CD4-positive, alpha-beta T cell (primary cell): ENCODE measurements at regions not wholly inside any gene's neighbourhood (a gene's known extent, or its start where the extent isn't known, plus 50 kb on each side); places are given as distances from the start of the nearest gene placed in this dataset.

Experiments
- ATAC-seq: fragments of 200-7000 bp; cut with Tn5 transposase; one replicate; pipeline ENCODE4 v1.10.0; 2022; ENCODE audit warnings: mild to moderate bottlenecking; ENCODE audit not compliant: poor library complexity
- CTCF ChIA-PET: fragments of 350-600 bp; sonication (Branson Sonifier 250); formaldehyde crosslinking; loops from one replicate; lab custom pipeline; 2021; ENCODE audit warnings: antibody characterized with exemption, inconsistent platforms; lab: Charles Lee
- POLR2A ChIA-PET: fragments of 350-600 bp; sonication (Branson Sonifier 250); formaldehyde crosslinking; loops from one replicate; lab custom pipeline; 2021; ENCODE audit warnings: antibody characterized with exemption, inconsistent platforms; lab: Charles Lee
- DNase-seq, 14 experiments: peaks; one replicate each; pipeline ENCODE4 v3.0.0-alpha.2; 2013 to 2020; ENCODE audit warnings: mixed read lengths in 2 of 14
- H3K27ac ChIP-seq, 2 donors: one replicate each; pipeline versions ENCODE4 v1.5.1 to v1.7.0; 2013; ENCODE audit warnings: low read length in 2 of 2, low read depth in 1 of 2, mild to moderate bottlenecking in 1 of 2
- H3K27me3 ChIP-seq, 2 experiments: 1 replicate in 1 of 2; 2 replicates in 1 of 2; pipeline versions ENCODE4 v1.6.1 to v1.7.0; 2013; ENCODE audit warnings: low read length in 2 of 2, control low read depth in 1 of 2, mild to moderate bottlenecking in 1 of 2, moderate library complexity in 1 of 2; ENCODE audit not compliant: insufficient read depth in 2 of 2, control insufficient read depth in 1 of 2
- H3K36me3 ChIP-seq: one replicate; pipeline ENCODE4 v1.6.1; 2013; ENCODE audit warnings: low read length, control low read depth; ENCODE audit not compliant: insufficient read depth
- H3K4me1 ChIP-seq: one replicate; pipeline ENCODE4 v1.6.1; 2013; ENCODE audit warnings: low read length, control low read depth; ENCODE audit not compliant: insufficient read depth
- H3K4me3 ChIP-seq: one replicate; pipeline ENCODE4 v1.5.1; 2013; ENCODE audit warnings: mild to moderate bottlenecking, low read length, moderate library complexity
- H3K9me3 ChIP-seq, 2 experiments: 1 replicate in 1 of 2; 2 replicates in 1 of 2; pipeline versions ENCODE4 v1.6.1 to v1.7.0; 2013; ENCODE audit warnings: low read length in 2 of 2, mild to moderate bottlenecking in 2 of 2, control low read depth in 1 of 2, moderate library complexity in 1 of 2; ENCODE audit not compliant: control insufficient read depth in 1 of 2, insufficient read depth in 1 of 2
- H3K27ac Mint-ChIP-seq: one replicate; pipeline ENCODE4 v1.8.0; 2020; ENCODE audit warnings: mixed read lengths
- H3K27me3 Mint-ChIP-seq: one replicate; pipeline ENCODE4 v1.8.0; 2021; ENCODE audit warnings: mixed read lengths
- H3K36me3 Mint-ChIP-seq: one replicate; pipeline ENCODE4 v1.8.0; 2021; ENCODE audit warnings: low read depth, mixed read lengths
- H3K4me1 Mint-ChIP-seq: one replicate; pipeline ENCODE4 v1.8.0; 2021; ENCODE audit warnings: low read depth, mixed read lengths
- H3K4me3 Mint-ChIP-seq: one replicate; pipeline ENCODE4 v1.8.0; 2020; ENCODE audit warnings: mild to moderate bottlenecking, mixed read lengths
- H3K9me3 Mint-ChIP-seq: one replicate; pipeline ENCODE4 v1.8.0; 2020; ENCODE audit warnings: mixed read lengths
- CTCF ChIP-seq: fragments of 200-600 bp; IDR thresholded peaks from one replicate; pipeline ENCODE4 v1.8.0; 2022; ENCODE audit warnings: antibody characterized with exemption, mild to moderate bottlenecking
- intact Hi-C, 2 experiments: fragments of 100-400 bp; cut with DNase I in 1 of 2; cut with micrococcal nuclease in 1 of 2; formaldehyde crosslinking; loops; one replicate each; pipeline versions ENCODE4 v1.15.1 to v1.9.0; 2023 to 2025; cut with DNase I, micrococcal nuclease

GRCh38 chr6:113508249-113508648 is 348.9 kb upstream of the MARCKS start:
- Mint-ChIP-seq H3K27ac (no peak overlapping the region), H3K4me3 (no peak overlapping the region), H3K36me3 (no peaks in the 10 kb centered on the region), H3K4me1 (no peaks in the 10 kb centered on the region), H3K9me3 (no peaks in the 10 kb centered on the region), H3K27me3 (no peaks in the 10 kb centered on the region)
- Histone ChIP-seq H3K27me3 (no peaks in the 10 kb centered on the region), H3K36me3 (no peaks in the 10 kb centered on the region), H3K4me3 (no peak overlapping the region), H3K9me3 (no peaks in the 10 kb centered on the region), H3K27ac (no peak overlapping the region), H3K4me1 (no peaks in the 10 kb centered on the region)
- CTCF ChIA-PET, result no interaction called here
- ATAC-seq, result no peak
- intact Hi-C loops, result no loop called here
- DNase-seq, result no peak
- no peak for TF ChIP-seq CTCF
- POLR2A ChIA-PET, result no interaction called here

GRCh38 chr6:113511100-113511499 is 346.0 kb upstream of the MARCKS start:
- H3K4me1 ChIP-seq, result no peaks in the 10 kb centered on the region
- no peaks in the 10 kb centered on the region for H3K27me3 ChIP-seq
- intact Hi-C loops, result no loop called here
- ATAC-seq, result no peak
- H3K27me3 Mint-ChIP-seq, result no peaks in the 10 kb centered on the region
- no peaks in the 10 kb centered on the region for H3K9me3 Mint-ChIP-seq
- TF ChIP-seq CTCF, result no peak
- no peak for DNase-seq
- no peak overlapping the region for H3K27ac Mint-ChIP-seq
- H3K4me1 Mint-ChIP-seq, result no peaks in the 10 kb centered on the region
- H3K36me3 Mint-ChIP-seq, result no peaks in the 10 kb centered on the region
- ChIA-PET POLR2A (interaction anchor here (0.7 kb wide), 1 partner anchor 332 kb away, joined by 3 read pairs; no protein-coding TSS in a partner anchor), CTCF (no interaction called here)
- no peak overlapping the region for H3K4me3 ChIP-seq
- no peak overlapping the region for H3K4me3 Mint-ChIP-seq
- H3K36me3 ChIP-seq, result no peaks in the 10 kb centered on the region
- no peak overlapping the region for H3K27ac ChIP-seq
- H3K9me3 ChIP-seq, result no peaks in the 10 kb centered on the region

- intact Hi-C loops, result no loop called here
- H3K36me3 ChIP-seq, result no peaks in the 10 kb centered on the region
- Mint-ChIP-seq H3K36me3 (no peaks in the 10 kb centered on the region), H3K4me3 (no peak overlapping the region), H3K27me3 (no peaks in the 10 kb centered on the region), H3K27ac (no peak overlapping the region), H3K4me1 (no peaks in the 10 kb centered on the region), H3K9me3 (no peaks in the 10 kb centered on the region)
- H3K4me1 ChIP-seq, result no peaks in the 10 kb centered on the region
- H3K4me3 ChIP-seq, result no peak overlapping the region
- H3K9me3 ChIP-seq, result no peaks in the 10 kb centered on the region
- TF ChIP-seq CTCF, result no peak
- CTCF ChIA-PET, result no interaction called here
- POLR2A ChIA-PET, result no interaction called here
- H3K27me3 ChIP-seq, result no peaks in the 10 kb centered on the region
- no peak for DNase-seq
- H3K27ac ChIP-seq, result no peak overlapping the region
- ATAC-seq, result no peak
These were observed 344.6 kb upstream of the MARCKS start for GRCh38 chr6:113512576-113512975.
